HG03060 (cell line): ENCODE measurements at regions not wholly inside any gene's neighbourhood (a gene's known extent, or its start where the extent isn't known, plus 50 kb on each side); places are given as distances from the start of the nearest gene placed in this dataset.
"Not testable (repeated sequence)": the region's sequence is repeated elsewhere in the genome, so short reads cannot be mapped to it uniquely, and the experiment has no call there.

Experiments
- ATAC-seq: cut with Tn5 transposase; IDR thresholded peaks from one replicate; pipeline ENCODE4 v1.9.1; 2021; ENCODE audit warnings: low read depth, moderate number of reproducible peaks; ENCODE audit not compliant: unreplicated experiment

- ATAC-seq = no peak
Observed at GRCh38 chrX:2640436-2641150, 50.5 kb upstream of the CD99 start.

DNA sequence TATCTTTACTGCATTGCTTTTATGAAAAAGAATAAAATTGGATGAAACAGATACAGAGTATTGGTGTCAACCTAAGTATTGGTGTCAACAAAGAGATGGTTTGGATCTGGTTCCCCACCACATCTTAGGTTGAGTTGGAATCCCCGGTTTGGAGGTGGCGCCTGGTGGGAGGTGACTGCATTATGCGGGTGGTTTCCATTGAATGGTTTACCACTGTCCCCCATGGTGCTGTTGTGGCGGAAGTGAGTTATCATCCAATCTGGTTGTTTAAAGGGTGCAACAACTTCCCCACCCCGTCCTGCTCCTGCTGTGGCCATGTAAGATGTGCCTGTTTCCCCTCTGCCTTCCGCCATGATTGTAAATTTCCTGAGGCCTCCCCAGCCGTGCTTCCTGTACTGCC, 52.8 kb upstream of the CD99 start:
- no peak for ATAC-seq

- ATAC-seq = no peak
Observed at GRCh38 chrX:2635342-2635741, 55.8 kb upstream of the CD99 start.

- ATAC-seq = no peak
Observed at GRCh38 chrX:2632533-2633504, 58.3 kb upstream of the CD99 start.

GRCh38 chrX:2631743-2632532, 59.2 kb upstream of the CD99 start:
- no peak for ATAC-seq

GRCh38 chrX:2630935-2631742, 60.0 kb upstream of the CD99 start:
- ATAC-seq = not testable (repeated sequence)

DNA sequence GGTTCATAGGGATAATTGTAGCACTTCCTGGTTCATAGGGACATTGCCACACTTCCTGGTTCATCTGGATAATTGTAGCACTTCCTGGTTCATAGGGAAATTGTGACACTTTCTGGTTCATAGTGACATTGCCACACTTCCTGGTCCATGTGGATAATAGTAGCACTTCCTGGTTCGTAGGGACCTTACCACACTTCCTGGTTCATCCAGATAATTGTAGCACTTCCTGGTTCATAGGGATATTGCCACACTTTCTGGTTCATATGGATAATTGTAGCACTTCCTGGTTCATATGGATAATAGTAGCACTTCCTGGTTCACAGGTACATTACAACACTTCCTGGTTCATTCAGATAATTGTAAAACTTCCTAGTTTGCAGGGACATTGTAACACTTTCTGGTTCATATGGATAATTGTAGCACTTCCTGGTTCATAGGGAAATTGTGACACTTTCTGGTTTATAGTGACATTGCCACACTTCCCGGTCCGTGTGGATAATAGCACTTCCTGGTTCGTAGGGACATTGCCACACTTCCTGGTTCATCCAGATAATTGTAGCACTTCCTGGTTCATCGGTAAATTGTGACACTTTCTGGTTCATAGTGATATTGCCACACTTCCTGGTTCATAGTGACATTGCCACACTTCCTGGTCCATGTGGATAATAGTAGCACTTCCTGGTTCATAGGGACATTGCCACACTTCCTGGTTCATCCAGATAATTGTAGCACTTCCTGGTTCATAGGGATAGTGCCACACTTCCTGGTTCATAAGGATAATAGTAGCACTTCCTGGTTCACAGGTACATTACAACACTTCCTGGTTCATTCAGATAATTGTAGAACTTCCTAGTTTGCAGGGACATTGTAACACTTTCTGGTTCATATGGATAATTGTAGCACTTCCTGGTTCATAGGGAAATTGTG, 60.8 kb upstream of the CD99 start:
- not testable (repeated sequence) for ATAC-seq

DNA sequence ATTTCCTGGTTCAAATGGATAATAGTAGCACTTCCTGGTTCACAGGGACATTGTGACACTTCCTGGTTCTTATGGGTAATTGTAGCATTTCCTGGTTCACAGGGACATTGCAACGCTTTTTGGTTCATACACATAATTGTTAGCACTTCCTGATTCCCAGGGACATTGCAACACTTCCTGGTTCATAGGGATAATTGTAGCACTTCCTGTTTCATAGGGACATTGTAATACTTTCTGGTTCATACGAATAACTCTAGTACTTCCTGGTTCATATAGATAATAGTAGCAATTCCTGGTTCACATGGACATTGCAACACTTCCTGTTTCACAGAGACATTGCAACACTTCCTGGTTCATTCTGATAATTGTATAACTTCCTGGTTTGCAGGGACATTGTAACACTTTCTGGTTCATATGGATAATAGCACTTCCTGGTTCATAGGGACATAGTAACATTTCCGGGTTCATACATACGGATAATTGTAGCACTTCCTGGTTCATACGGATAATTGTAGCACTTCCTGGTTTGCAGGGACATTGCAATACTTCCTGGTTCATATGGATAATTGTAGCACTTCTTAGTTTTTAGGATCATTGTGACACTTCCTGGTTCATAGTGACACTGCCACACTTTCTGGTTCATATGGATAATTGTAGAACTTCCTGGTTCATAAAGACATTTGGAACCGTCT, 61.6 kb upstream of the CD99 start:
- no peak for ATAC-seq

- no peak for ATAC-seq
Observed at GRCh38 chrX:2628751-2629315, 62.3 kb upstream of the CD99 start.

DNA sequence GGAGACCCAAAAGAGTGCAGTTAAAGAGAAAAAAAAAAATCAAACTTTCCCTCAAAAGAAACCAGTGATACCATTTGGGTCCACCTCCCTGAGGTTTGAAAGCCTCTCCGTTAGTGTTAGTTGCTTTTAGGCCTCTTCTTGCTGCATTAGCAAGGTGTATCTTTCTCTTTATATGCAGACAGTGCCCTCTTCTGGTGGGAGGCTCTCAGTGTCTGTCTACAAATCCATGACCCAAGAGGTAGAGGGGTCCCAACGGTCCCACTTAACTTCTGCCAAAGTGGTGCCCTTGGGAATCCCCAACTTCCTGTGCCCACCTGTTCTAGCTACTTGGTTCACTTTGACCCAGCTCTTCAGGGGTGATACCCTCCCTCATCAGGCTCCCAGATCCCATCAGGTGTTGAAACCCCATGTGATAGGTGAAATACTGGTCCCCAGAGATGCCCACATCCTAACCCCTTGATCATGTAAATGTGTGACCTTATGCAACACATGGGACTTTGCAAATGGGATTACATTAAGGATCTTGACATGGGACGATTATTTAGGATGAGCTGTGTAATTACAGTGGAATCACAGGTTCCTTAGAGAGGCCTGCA, 63.7 kb upstream of the CD99 start:
- ATAC-seq = no peak

DNA sequence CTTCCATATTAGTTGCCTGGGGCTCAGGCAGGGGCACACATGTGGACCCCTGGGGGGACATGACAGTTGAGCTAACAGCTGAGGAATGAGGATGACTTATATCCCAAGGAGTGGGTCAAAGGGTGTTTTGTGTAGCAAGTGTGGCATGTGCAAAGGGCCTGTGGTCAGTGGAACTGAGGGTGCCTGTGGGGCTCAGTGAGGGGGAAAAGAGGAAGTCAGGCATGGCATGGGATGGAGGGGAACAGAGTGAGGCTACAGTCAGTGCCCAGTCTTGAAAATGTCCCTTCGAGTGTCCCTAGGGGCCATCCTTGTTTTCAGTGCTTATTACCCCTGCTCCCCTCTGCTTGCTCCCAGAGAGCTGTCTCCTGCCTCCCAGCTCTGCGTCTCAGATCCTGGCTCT, 64.3 kb upstream of the CD99 start:
- no peak for ATAC-seq

GRCh38 chrX:2620576-2620975, 70.5 kb upstream of the CD99 start:
- ATAC-seq = no peak

- ATAC-seq = no peak
Observed at GRCh38 chrX:2618516-2618915, 72.6 kb upstream of the CD99 start.

DNA sequence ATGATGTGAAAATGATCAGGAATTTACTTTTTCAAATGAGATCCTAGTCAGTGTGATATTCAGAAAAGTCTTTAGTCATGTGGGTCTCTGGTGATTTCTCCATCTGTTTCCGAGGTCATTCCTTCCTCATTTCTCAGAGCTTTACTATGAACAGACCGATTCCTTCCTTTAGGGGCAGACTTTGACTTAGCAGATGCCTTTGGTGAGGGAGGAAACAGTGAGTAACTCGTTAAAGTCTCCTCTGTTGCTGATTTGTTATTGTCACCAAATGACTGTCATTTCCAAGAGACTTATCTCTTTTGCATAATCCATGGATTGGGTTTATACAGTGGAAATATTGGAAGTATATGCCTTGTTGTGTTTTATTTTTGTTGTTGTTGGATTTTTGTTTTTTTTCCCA, 76.2 kb upstream of the CD99 start:
- no peak for ATAC-seq

- no peak for ATAC-seq
Observed at GRCh38 chrX:2610246-2611170, 80.6 kb upstream of the CD99 start.

GRCh38 chrX:2609431-2610238, 81.5 kb upstream of the CD99 start:
- no peak for ATAC-seq
